Astrocyte (in vitro differentiated cells and primary cell): ENCODE measurements at regions not wholly inside any gene's neighbourhood (a gene's known extent, or its start where the extent isn't known, plus 50 kb on each side); places are given as distances from the start of the nearest gene placed in this dataset.

Experiments
- DNase-seq: peaks from one replicate; pipeline ENCODE4 v3.0.0-alpha.2; 2010; ENCODE audit warnings: low read depth
- FAIRE-seq: peaks from 2 replicates; lab custom pipeline; 2011; peaks lifted over from hg19 to GRCh38; lab: Jason Lieb, UNC
- H2AFZ ChIP-seq: 2 replicates; pipeline ENCODE4 v1.6.0; 2012; ENCODE audit warnings: low read depth, low read length, inconsistent platforms
- H3K27ac ChIP-seq: 2 replicates; pipeline ENCODE4 v1.5.1; 2011; ENCODE audit warnings: low read depth, low read length, inconsistent platforms
- H3K27me3 ChIP-seq: 2 replicates; pipeline ENCODE4 v1.6.0; 2011; ENCODE audit warnings: low read length, inconsistent platforms; ENCODE audit not compliant: insufficient read depth
- H3K36me3 ChIP-seq: 2 replicates; pipeline ENCODE4 v1.5.1; 2011; ENCODE audit warnings: low read length, inconsistent platforms; ENCODE audit not compliant: insufficient read depth
- H3K4me1 ChIP-seq: 2 replicates; pipeline ENCODE4 v1.5.1; 2011; ENCODE audit warnings: low read length, inconsistent platforms; ENCODE audit not compliant: insufficient read depth
- H3K4me2 ChIP-seq: 2 replicates; pipeline ENCODE4 v1.6.0; 2012; ENCODE audit warnings: low read length, inconsistent platforms
- H3K4me3 ChIP-seq: 2 replicates; pipeline ENCODE4 v1.5.1; 2011; ENCODE audit warnings: low read depth, mild to moderate bottlenecking, low read length, inconsistent platforms; ENCODE audit not compliant: insufficient read depth
- H3K79me2 ChIP-seq: 2 replicates; pipeline ENCODE4 v1.6.0; 2012; ENCODE audit warnings: mild to moderate bottlenecking, low read length, inconsistent platforms; ENCODE audit not compliant: insufficient read depth
- H3K9ac ChIP-seq: 2 replicates; pipeline ENCODE4 v1.6.0; 2012; ENCODE audit warnings: mild to moderate bottlenecking, low read length, inconsistent platforms
- H3K9me3 ChIP-seq: 2 replicates; pipeline ENCODE4 v1.5.1; 2012; ENCODE audit warnings: low read depth, mild to moderate bottlenecking, low read length, inconsistent platforms; ENCODE audit not compliant: insufficient read depth
- H4K20me1 ChIP-seq: 2 replicates; pipeline ENCODE4 v1.6.0; 2012; ENCODE audit warnings: low read length, inconsistent platforms; ENCODE audit not compliant: insufficient read depth
- H3K27ac Mint-ChIP-seq: one replicate; pipeline ENCODE4 v1.8.0; 2021; ENCODE audit warnings: mild to moderate bottlenecking, mixed read lengths; ENCODE audit not compliant: unreplicated experiment
- H3K27me3 Mint-ChIP-seq: one replicate; pipeline ENCODE4 v1.8.0; 2021; ENCODE audit warnings: low read depth, mixed read lengths; ENCODE audit not compliant: unreplicated experiment
- H3K36me3 Mint-ChIP-seq: one replicate; pipeline ENCODE4 v1.8.0; 2021; ENCODE audit warnings: low read depth, mixed read lengths; ENCODE audit not compliant: unreplicated experiment
- H3K4me1 Mint-ChIP-seq: one replicate; pipeline ENCODE4 v1.8.0; 2021; ENCODE audit warnings: low read depth, mixed read lengths; ENCODE audit not compliant: unreplicated experiment
- H3K4me3 Mint-ChIP-seq: one replicate; pipeline ENCODE4 v1.8.0; 2021; ENCODE audit warnings: mild to moderate bottlenecking, moderate library complexity, mixed read lengths; ENCODE audit not compliant: unreplicated experiment
- H3K9me3 Mint-ChIP-seq: one replicate; pipeline ENCODE4 v1.8.0; 2021; ENCODE audit warnings: mild to moderate bottlenecking, mixed read lengths; ENCODE audit not compliant: unreplicated experiment
- CTCF ChIP-seq: IDR thresholded peaks from 2 replicates; pipeline ENCODE4 v1.5.1; 2011; ENCODE audit warnings: low read depth, mild to moderate bottlenecking, inconsistent platforms, low read length, moderate library complexity; ENCODE audit not compliant: insufficient read depth
- EZH2 ChIP-seq: IDR thresholded peaks from 2 replicates; pipeline ENCODE4 v1.6.1; 2012; ENCODE audit warnings: mild to moderate bottlenecking, low read length, inconsistent platforms; ENCODE audit not compliant: insufficient read depth

- H3K36me3 Mint-ChIP-seq, result no peaks in the 10 kb centered on the region
- H3K27ac Mint-ChIP-seq, result peak overlapping the region; percentile 98
- no peaks in the 10 kb centered on the region for H3K27me3 ChIP-seq
- H3K4me2 ChIP-seq, result peak overlapping the region; percentile 30
- H2AFZ ChIP-seq, result peak overlapping the region; percentile 32
- H3K4me3 Mint-ChIP-seq, result peak overlapping the region; percentile 42
- H3K27me3 Mint-ChIP-seq, result no peaks in the 10 kb centered on the region
- no peaks in the 10 kb centered on the region for H4K20me1 ChIP-seq
- TF ChIP-seq EZH2 (no peak), CTCF (no peak)
- H3K79me2 ChIP-seq, result no peaks in the 10 kb centered on the region
- H3K4me3 ChIP-seq, result no peak overlapping the region
- peak overlapping the region; percentile 38 for H3K9ac ChIP-seq
- peaks cover 40% of the 10 kb centered on the region for H3K4me1 Mint-ChIP-seq
- no peaks in the 10 kb centered on the region for H3K36me3 ChIP-seq
- DNase-seq (peak; percentile 91), FAIRE-seq (no peak)
- H3K27ac ChIP-seq, result peak overlapping the region; percentile 64
- peaks cover 24% of the 10 kb centered on the region for H3K4me1 ChIP-seq
- no peaks in the 10 kb centered on the region for H3K9me3 ChIP-seq
- no peaks in the 10 kb centered on the region for H3K9me3 Mint-ChIP-seq
Observed at GRCh38 chr10:88045096-88045495, 181.7 kb downstream of the PTEN start.

- no peak for TF ChIP-seq CTCF
- TF ChIP-seq EZH2, result no peak
- Histone ChIP-seq H3K9me3 (no peaks in the 10 kb centered on the region), H3K79me2 (no peaks in the 10 kb centered on the region), H3K9ac (peak overlapping the region; percentile 38), H2AFZ (no peak overlapping the region), H3K4me2 (peak overlapping the region; percentile 30), H3K4me3 (no peak overlapping the region), H3K36me3 (no peaks in the 10 kb centered on the region), H3K27ac (peak overlapping the region; percentile 58), H3K27me3 (no peaks in the 10 kb centered on the region), H3K4me1 (peaks cover 22% of the 10 kb centered on the region), H4K20me1 (no peaks in the 10 kb centered on the region)
- Mint-ChIP-seq H3K4me3 (no peak overlapping the region), H3K27ac (peak overlapping the region; percentile 98), H3K9me3 (no peaks in the 10 kb centered on the region), H3K4me1 (peaks cover 38% of the 10 kb centered on the region), H3K27me3 (no peaks in the 10 kb centered on the region), H3K36me3 (no peaks in the 10 kb centered on the region)
- DNase-seq (peak; percentile 72), FAIRE-seq (no peak)
Observed at GRCh38 chr10:88045656-88046415, 182.4 kb downstream of the PTEN start.

- H3K27ac ChIP-seq, result no peak overlapping the region
- Mint-ChIP-seq H3K27ac (peak overlapping the region; percentile 79), H3K36me3 (no peaks in the 10 kb centered on the region), H3K4me1 (peaks cover 25% of the 10 kb centered on the region), H3K27me3 (no peaks in the 10 kb centered on the region), H3K9me3 (no peaks in the 10 kb centered on the region), H3K4me3 (no peak overlapping the region)
- H2AFZ ChIP-seq, result no peak overlapping the region
- H3K27me3 ChIP-seq, result no peaks in the 10 kb centered on the region
- no peak for FAIRE-seq
- H3K4me3 ChIP-seq, result no peak overlapping the region
- no peak for TF ChIP-seq CTCF
- TF ChIP-seq EZH2, result no peak
- no peaks in the 10 kb centered on the region for H3K36me3 ChIP-seq
- H3K4me2 ChIP-seq, result no peak overlapping the region
- H3K4me1 ChIP-seq, result peaks cover 11% of the 10 kb centered on the region
- no peaks in the 10 kb centered on the region for H3K79me2 ChIP-seq
- H3K9ac ChIP-seq, result no peak overlapping the region
- no peaks in the 10 kb centered on the region for H4K20me1 ChIP-seq
- DNase-seq, result no peak
- no peaks in the 10 kb centered on the region for H3K9me3 ChIP-seq
Observed at GRCh38 chr10:88047579-88047978, 184.2 kb downstream of the PTEN start.
